Right lobe of liver (tissue), 4 donors: ENCODE measurements at regions not wholly inside any gene's neighbourhood (a gene's known extent, or its start where the extent isn't known, plus 50 kb on each side); places are given as distances from the start of the nearest gene placed in this dataset.
A peak's percentile ranks its signal among the peaks of the same experiment; 100 is the strongest.

ENCODE experiments used
- POLR2A ChIP-seq: fragments of 450-650 bp; IDR thresholded peaks from one replicate; pipeline ENCODE4 v1.6.1; 2017; ENCODE audit warnings: antibody characterized with exemption, mild to moderate bottlenecking
- TF ChIP-seq, protein P1 (sequence below), 4 donors: fragments of 200-600 bp in 3 of 4; fragments of 450-650 bp in 1 of 4; IDR thresholded peaks; one replicate each; pipeline versions ENCODE4 v1.5.1 to v1.8.0; 2016 to 2022; ENCODE audit warnings: antibody characterized with exemption in 4 of 4, mild to moderate bottlenecking in 2 of 4
- donor health status: DM: no; HTN: no; CAD: no.
- donor health status: DM: no; HTN: no; CAD: no.
- donor health status: DM: no; HTN: yes; CAD: no.

DNA sequence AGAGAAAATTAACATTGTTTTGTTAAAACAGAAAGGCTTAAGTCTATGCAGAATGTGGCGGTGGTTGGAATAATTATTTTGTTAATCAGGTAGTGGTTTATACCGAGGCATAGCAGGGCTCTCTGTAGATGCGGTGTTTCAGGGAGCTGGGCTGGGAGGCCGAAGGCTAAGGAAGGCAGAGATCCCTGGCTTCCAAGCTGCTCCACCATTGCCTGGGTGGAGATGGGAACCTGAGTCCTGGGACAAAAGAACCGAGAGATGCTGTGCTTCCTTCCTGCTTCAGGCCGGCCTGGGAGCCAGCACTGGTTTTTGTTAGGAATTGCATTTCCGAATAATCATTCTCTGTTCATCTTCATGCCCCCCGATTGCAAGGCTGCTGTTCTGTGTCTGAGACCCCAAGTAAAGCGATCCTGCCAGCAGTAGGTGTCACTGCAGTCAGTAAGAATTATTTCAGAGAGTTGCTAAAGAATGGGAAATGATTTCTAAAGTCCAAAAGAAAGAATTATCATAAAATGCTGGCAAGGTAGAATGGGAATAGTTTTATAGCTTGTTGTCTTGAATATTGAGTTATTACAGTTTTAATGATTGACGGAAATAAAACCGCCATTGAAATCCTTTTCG lies 824.9 kb downstream of the GALR1 start:
- TF ChIP-seq, protein P1, sequence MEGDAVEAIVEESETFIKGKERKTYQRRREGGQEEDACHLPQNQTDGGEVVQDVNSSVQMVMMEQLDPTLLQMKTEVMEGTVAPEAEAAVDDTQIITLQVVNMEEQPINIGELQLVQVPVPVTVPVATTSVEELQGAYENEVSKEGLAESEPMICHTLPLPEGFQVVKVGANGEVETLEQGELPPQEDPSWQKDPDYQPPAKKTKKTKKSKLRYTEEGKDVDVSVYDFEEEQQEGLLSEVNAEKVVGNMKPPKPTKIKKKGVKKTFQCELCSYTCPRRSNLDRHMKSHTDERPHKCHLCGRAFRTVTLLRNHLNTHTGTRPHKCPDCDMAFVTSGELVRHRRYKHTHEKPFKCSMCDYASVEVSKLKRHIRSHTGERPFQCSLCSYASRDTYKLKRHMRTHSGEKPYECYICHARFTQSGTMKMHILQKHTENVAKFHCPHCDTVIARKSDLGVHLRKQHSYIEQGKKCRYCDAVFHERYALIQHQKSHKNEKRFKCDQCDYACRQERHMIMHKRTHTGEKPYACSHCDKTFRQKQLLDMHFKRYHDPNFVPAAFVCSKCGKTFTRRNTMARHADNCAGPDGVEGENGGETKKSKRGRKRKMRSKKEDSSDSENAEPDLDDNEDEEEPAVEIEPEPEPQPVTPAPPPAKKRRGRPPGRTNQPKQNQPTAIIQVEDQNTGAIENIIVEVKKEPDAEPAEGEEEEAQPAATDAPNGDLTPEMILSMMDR (IDR thresholded peaks at IDR 0.05): peak in 3 of 4 donors; percentile 4 to 32 (median 27)
- no peak for TF ChIP-seq POLR2A
